Hematopoietic multipotent progenitor cell treated with erythropoietin and hydrocortisone succinate and interleukin-3 and kit ligand, for 4 days (in vitro differentiated cells): ENCODE measurements at regions not wholly inside any gene's neighbourhood (a gene's known extent, or its start where the extent isn't known, plus 50 kb on each side); places are given as distances from the start of the nearest gene placed in this dataset.
"Not testable (repeated sequence)": the region's sequence is repeated elsewhere in the genome, so short reads cannot be mapped to it uniquely, and the experiment has no call there.

ENCODE experiments used
- DNase-seq: peaks from one replicate; pipeline ENCODE4 v3.0.0-alpha.2; 2015

DNA sequence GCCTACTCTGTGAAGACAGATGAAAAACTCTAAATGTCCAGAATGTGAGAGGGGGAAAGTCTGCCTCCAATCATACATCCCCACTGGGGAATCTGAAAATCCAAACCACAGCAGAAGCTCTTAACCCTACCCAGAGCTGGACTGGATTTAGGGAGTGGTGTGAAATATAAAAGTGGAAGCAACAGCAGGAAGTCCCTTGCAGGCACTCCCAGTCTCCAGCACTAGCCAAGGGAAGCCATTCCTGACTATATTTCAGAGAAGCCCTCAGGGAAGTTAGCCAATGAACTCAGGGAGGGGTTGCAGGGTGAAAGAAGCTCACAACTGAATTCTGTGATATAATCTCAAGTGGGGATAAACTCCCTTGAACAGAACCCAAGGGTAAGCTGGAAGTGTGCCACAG lies 51.5 kb downstream of the CRPPA start:
- no peak for DNase-seq

DNA sequence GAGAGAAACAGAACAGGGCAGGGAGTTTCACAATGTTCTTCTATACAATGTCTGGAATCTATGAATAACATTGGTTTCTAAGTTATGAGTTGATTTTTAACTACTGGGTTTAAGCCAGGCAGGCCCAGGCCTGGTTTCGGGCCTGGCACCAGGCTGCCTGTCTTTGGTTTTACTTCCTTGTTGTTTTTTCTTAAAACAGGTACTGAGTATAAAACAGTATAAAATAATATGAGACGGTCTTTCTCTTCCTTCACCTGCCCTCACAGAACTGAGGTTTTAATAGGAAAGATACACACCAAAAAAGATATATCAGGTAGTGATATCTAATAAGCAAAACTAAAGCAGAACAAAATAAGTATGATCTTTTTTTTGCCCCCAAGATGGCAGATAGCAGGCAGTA lies 52.0 kb downstream of the CRPPA start:
- not testable (repeated sequence) for DNase-seq

DNA sequence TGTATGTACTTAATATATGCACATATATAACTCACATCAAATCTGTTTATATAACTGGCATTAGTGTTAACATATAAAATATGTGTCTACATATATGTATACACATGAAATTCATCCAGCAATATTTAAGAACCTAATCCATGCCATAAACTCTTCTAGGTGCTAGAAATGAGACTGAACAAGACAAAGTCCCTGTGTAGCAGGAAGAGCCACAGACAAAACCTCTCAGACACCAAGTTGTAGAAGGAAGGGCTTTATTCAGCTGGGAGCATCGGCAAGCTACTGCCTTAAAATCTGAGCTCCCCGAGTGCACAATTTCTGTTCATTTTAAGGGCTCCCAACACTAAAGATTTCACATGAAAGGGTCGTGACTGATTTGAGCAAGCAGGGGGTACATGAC lies 52.5 kb downstream of the CRPPA start:
- DNase-seq, result no peak

DNA sequence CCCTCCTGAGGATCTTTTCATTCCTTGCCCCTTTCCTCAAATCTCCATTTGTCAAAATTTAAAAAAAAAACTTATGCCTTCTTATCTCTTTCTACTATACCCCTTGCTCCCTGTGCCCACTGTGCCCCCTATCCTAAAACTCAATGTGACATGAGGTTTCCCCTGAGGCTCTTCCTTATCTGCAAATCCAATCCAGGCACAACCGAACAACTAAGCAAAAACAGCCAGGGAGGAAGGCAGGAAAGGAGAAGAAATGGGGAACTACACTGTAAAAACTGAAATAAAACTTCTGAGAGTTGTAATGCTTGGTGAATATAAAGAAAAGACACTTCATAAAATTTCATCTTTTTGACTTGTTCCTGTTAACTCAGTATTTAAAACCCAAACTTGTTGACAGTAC lies 54.2 kb downstream of the CRPPA start:
- DNase-seq, result peak; percentile 50

DNA sequence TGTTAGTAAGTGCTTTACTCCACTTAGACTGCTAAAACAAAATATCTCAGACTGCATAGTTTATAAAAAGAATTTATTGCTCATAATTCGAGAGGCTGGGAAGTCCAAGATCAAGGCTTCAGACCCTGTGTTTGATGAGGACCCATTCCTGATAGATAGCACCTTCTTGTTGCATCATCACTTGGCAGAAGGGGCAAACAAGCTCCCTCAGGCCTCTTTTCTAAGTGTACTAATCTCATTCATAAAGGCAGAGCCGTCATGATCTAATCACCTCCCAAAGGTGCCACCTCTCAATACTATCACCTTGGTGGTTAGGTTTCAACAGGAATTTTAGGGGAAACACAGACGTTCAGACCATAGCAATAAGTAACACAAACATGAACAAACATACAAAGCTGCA lies 55.4 kb downstream of the CRPPA start:
- no peak for DNase-seq

DNA sequence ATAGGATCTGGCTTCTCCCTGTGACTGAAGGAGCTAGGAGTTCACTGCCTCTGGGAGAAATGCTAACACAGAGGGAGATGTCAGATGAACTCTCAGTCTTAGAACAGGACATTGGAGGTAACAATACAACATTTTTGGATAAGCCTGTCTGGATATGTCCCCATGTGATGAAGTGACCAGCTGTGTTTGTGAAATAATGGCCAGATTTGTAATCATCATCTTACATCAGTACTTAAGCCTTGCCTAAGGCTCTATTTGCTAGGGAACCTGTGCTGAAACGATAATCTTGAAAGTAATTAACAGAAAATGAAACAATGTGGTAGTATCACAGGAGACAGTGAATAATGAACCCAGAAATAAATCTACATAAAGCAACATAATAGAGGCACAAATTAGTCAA lies 56.2 kb downstream of the CRPPA start:
- DNase-seq, result no peak

DNA sequence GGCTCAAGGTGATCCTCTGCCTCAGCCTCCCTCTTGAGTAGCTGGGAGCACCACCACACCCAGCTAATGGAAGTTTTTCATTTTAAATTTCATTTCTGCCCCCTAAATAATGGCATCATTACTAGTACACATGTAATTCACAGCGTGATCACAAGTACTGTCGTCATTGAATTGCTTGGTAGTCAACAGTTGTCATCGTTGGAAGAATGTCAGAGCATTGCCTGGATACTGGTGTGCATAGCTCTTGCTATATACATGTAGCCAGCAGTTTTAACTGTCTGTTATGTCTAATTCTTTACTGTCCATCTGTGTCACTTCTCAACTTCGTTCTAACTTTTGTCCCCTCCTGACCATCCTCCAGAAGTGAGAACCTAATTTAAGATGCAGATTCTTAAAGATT lies 62.1 kb downstream of the CRPPA start:
- DNase-seq, result no peak

DNA sequence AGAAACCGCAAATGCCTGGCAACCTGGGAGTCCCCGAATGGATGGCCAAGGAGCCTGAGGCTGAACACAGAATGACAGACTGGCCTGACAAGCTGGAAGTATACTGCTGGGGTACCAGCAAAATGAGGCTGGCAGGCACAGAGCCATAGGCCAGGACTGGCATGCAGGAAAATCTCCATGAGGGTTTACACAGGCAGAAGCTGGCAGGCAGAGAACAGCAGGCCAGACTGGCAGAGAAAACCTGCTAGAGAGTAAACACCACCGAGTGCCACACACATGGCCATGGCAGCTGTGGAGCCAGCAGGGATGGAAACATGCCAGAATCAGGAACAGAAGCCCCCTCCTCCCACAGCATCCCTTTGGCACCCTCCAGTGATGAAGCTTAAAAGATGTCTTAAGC lies 63.4 kb downstream of the CRPPA start:
- DNase-seq, result no peak

DNA sequence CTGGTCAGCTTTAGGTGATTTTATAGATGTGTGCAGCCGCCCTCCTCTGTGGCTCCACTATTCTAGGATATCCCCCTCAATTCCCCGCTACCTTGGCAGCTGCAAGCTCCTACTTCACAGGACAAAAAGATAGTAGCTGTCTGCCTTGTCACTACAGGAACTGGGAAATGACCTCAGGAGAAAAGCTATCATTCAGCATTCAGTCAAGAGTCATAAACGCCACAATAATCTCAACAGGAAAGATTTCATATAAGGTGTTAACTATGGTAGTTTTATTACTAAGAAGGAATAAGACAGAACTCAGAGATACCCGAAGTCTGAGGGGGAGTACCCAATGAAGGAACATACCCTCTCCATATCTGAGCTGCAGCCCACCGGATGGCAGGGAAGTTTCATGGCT lies 63.9 kb downstream of the CRPPA start:
- no peak for DNase-seq

DNA sequence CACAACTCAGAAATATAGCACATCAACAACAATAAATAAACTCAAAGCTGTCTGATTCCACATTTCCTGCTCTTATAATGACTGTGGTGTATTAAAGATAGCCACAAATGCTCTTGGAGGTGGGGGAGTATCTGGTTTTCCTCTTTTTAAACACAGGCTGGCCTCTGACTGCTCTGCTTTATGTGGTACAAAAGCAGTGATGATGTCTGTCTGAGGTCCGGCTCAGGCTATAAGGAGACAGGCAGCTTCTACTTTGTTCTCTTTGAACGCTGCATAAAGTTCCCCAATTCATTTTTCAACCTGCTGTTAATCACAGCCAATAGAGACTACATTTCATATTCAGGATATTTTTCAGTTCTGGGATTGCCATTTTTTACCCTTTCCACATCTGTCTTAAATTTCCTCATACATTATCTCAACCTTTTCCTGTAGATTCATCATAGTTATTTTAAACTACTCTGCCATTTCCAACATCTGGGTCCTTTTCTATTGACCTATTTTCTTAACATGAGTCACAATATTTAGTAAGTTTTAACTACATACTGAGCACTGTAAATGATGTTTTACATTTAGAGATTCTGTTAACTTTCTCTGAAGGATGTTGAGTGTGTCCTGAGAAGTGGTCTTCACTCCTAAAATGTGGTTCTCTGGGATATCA lies 64.9 kb downstream of the CRPPA start:
- DNase-seq, result peak; percentile 36

DNA sequence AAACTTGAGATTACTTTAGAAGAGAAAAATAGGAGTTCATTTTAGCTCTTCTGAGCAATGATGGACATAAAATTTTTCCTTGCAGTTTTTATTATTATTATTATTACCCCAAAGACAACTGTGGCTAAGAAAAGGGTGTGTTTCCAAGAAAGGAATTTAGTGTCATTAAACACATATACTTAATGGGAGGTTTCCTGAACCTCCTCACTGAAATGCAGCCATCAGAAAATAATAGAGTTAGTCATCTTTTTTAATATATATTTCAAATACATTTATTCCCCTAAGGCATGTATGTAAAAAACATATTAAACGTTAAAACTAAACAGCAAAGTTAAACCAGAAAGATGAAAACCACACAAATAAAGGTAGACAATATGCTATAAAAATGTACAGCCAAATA lies 66.8 kb downstream of the CRPPA start:
- DNase-seq, result no peak

DNA sequence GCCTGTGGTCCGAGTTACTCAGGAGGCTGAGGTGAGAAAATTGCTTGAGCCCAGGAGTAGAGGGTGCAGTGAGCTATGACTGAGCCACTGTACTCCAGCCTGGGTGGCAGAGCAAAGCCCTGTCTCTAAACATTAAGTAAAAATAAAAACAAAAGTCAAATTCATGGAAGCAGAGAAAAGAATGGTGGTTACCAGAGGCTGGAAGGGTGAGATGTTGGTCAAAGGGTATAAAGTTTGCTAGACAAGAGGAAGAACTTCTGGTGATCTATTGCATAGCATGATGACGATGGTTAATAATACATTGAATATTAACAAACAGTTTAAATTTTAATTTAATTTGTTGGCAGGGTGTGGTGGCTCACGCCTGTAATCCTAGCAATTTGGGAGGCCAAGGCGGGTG lies 68.1 kb downstream of the CRPPA start:
- no peak for DNase-seq

DNA sequence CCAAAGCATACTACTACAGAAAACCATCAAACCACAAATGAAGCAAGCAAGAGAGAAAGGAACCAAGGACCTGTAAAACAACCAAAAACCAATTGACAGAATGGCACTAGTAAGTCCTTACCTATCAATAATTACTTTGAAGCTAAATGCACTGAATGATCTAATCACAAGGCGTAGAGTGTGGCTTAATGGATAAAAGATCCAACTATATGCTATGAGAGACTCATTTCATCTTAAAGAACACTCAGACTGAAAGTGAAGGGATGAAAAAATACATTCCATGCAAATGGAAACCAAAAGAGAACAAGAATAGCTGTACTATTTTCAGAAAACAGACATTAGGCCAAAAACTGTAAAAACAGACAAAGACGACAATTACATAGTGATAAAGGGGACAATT lies 70.7 kb downstream of the CRPPA start:
- no peak for DNase-seq

DNA sequence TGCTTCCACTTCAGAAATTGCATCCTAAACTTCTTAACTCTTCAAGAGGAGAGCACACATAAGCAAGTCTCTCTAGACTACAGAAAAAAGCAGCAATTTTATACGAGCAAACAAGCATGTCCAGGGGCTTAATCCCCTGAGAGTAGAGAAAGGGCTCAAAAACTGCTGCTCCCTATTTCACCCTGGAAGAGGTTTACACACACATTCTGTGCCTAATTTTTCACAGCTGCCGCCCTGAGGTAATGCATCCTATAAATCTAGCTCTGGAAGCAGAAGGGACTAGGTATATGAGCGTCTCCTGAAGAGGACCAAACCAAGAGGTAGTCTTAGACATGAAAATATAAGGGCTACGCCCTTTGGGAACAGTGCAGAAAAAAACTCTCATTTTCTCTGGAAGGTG lies 73.1 kb downstream of the CRPPA start:
- DNase-seq, result no peak

DNA sequence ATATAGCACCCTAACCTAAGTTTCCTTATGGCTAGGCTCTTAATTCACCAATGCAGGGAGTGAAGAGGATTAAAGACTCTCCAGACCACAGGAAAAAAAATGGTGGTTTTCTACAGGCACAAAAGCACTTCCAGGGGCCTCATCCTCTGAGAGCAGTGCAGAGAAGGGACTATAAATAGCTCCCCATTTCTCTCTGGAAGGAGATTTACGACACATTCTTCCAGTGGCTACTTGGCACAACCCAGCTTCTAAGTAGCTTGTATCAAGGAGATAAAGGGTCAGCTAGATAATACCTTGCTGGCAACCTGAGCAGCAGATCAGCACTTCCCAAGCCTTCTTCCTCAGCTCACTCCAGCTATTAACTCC lies 73.5 kb downstream of the CRPPA start:
- DNase-seq, result peak; percentile 38

DNA sequence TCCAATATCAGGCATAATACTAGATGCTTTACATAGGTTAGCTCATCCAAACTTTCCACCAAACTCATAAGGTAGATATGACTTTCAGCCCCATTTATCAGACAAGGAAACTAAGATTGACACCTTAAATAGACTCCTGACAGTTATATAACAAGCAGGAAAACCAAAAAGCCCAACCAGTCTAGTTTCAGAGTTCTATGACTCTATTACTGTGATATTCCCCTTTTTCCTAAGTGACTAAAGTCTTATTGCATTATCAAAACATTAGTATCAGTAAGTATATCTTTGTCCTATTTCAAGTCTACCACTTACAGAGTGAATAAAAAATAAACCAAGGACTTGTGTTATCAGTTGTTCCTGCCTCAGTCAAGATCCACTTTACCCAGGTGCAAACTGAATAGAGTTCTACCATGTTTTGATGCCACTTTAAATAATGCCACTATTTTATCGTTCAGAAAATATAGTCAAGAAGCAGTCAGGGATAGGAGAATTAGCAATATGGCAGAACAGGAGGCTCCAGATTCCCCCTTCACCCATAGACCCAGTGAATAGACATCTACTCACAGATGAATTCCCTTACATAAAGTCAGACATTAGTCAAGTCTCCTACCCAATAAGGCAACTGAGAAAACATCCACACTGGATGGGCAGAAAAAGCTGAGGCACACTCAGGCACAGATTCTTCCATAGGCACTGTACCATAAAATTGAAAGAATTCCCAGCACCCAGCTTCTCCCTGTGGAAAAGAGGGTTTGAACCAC lies 74.1 kb downstream of the CRPPA start:
- no peak for DNase-seq

DNA sequence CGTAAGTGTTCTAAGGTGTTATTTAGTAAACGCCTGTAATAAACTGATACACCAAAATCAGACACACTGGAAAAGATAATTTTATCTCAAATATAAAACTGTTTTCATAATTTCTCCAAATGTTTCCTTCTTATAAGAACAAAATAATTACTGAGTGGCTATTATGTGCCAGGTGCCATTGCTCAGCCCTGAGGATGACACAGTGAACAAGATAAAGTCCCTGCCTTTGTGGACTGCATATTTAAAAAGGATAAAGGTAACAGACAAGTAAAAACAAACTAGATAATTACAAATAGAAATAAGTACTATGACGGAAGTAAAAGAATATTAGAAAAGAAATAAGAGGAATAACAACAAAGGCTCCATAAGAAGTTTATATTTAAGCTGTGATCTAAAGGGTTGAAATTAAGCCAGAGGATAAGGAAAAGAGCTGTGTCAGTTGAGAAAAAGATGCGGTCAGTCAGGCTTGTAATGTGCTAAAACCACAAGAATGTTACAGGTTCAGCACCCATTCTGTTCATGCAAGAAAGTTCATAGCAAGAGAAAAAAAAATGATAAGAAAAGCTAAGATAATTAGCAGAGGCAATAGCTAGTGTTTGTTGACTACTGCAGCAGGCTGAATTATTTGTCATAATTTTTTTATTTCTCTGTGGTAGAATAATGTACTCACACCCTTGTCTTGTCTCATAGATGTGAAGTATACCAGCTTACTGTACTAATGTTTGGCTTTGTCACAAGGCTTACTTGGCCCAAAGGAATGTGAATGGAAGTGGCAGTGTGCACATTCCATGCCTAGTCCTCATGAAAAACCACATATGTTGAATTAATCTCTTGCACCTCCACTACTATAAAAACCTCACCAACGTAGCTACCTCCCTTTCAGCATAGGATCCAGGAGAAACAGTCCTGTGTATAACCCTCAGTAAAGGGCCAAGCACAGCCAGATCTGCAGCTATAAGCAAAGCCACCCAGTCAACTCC lies 75.1 kb downstream of the CRPPA start:
- peak; percentile 85 for DNase-seq

DNA sequence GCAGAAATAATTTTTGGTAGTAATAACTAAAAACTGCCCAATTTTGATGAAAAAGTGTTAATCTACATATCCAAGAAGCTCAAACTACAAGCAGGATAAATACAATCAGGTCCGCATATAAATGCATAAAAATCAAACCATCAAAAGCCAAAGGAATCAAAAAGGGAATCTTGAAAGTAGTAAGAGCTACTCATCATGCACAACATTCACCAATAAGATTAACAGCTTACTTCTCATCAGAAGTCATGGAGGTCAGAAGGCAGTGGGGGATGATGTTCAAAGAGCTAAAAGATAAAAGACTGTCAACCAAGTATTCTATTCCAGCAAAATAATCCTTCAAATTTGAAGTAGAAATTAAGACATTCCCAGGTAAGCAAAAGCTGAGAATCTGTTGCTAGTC lies 76.4 kb downstream of the CRPPA start:
- DNase-seq, result peak; percentile 44

DNA sequence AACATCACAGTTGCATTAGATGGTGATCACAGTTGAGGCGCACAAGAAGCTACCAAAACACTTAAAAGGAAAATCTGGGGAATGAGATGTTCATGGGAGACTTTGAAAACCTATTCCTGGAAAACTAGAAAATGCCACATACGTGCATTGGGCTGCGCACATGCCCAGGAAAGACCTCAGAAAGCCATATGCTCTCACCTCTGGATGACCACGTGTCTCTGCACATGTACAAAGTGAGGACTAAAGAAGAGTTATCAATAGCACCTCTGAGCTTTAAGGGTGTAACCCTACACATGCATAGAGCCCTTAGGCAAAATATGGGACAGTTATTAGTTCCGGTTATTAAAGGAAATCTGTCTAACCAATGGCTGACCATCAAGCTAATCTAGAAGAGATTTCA lies 77.7 kb downstream of the CRPPA start:
- DNase-seq, result no peak

DNA sequence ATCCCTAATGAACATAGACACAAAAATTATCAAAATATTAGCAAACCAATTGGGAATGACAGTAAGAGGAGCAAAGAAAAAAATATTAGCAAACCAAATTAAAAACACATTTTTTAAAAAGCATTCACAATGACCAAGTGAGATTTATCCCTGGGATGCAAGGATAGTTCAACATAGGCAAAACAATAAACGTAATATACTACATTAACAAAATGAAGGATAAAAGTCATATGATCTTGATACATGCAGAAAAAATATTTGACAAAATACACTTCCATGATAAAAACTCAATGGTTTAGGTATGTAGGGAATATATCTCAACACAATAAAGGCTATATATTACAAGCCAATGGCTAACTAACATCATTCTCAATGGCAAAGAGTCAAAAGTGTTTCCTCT lies 83.3 kb downstream of the CRPPA start:
- DNase-seq, result no peak

DNA sequence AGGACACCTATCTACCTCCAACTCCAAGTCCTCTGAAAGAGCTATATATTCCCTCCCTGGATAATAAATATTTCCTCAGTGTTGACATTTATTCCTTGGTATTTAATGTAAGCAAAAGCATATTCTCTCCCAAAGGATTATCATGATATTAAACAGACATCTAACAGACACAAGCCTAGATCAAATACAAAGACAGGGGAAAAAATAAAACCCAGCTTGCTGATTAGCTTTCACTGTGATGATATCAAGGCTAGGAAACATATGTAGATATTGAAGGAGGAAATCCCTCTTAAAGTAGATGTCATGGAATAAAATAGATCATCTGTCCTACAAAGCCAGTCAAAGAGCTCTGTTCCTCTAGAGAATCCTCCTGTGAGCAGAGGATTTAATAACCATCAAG lies 95.2 kb downstream of the CRPPA start:
- no peak for DNase-seq

DNA sequence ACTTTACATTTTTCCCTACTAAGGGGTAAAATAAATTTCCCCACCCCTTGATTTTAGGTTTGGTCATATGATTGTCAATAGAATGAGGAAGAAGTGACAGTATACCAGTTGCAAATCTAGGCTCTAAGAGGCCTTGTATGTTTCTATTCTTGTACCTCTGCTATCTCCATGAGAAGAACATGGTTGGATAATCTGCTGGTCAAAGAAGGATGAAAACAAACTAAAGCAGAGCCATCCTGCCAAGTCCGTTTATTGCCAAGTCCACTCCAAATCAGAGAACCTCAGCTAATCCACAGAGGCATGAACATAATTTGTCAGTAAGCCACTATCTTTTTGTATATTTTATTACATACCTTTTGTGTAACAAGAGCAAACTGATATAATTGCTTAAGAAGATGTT lies 98.0 kb downstream of the CRPPA start:
- no peak for DNase-seq

DNA sequence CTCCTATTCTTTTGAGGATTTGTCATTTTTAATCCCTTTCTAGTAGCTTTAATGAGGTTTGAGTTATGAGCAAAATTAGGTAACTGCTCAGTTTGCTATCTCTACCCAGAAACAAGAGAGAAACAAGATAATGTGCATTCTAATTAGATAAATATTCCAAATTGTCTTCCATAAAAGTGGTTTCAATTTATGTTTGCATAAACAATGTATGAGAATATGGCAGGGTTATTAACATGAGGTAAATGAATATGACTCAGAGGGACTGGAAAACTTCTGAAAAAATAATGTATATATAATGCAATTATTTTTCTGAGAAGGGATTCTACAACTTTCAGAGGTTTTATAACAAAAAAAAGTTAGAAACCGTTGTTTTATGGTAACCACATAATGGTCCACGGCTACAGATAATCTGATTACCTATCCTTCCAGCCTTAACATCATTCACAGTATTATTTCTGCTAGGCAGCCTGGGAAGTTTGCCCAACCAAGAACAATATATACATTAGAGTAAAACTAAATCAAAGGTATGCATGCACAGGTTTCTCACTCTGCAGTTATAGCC lies 101.2 kb downstream of the CRPPA start:
- no peak for DNase-seq
